Choroid plexus epithelial cell (primary cell): ENCODE measurements at regions not wholly inside any gene's neighbourhood (a gene's known extent, or its start where the extent isn't known, plus 50 kb on each side); places are given as distances from the start of the nearest gene placed in this dataset.

Experiments used
- DNase-seq: peaks from one replicate; pipeline ENCODE4 v3.0.0-alpha.2; 2010; ENCODE audit warnings: low read depth
- H3K4me3 ChIP-seq: 2 replicates; pipeline ENCODE4 v1.5.1; 2011; ENCODE audit warnings: low read depth, mild to moderate bottlenecking, control low read depth, low read length, moderate library complexity
- CTCF ChIP-seq: conservative IDR thresholded peaks from 2 replicates; pipeline ENCODE4 v1.5.1; 2011; ENCODE audit warnings: low read depth, mild to moderate bottlenecking, control low read depth, inconsistent platforms, low read length, moderate library complexity

GRCh38 chr17:83181991-83182619 lies 102.7 kb downstream of the METRNL start:
- DNase-seq = no peak
- no peak overlapping the region for H3K4me3 ChIP-seq
- no peak for TF ChIP-seq CTCF

GRCh38 chr17:83182620-83183101 lies 103.3 kb downstream of the METRNL start:
- no peak for DNase-seq
- no peak for TF ChIP-seq CTCF
- H3K4me3 ChIP-seq = no peak overlapping the region

- DNase-seq = no peak
Observed at GRCh38 chr17:83183145-83183948, 103.9 kb downstream of the METRNL start.

GRCh38 chr17:83183951-83184506 lies 104.6 kb downstream of the METRNL start:
- TF ChIP-seq CTCF = no peak
- no peak for DNase-seq
- H3K4me3 ChIP-seq = no peak overlapping the region

More at GRCh38 chr17:83183145-83183948, 103.9 kb downstream of the METRNL start:
- H3K4me3 ChIP-seq = no peak overlapping the region
- no peak for TF ChIP-seq CTCF

- DNase-seq = no peak
Observed at GRCh38 chr17:83185023-83186002, 105.9 kb downstream of the METRNL start.

More at GRCh38 chr17:83185023-83186002, 105.9 kb downstream of the METRNL start:
- TF ChIP-seq CTCF = no peak
- H3K4me3 ChIP-seq = no peak overlapping the region
